GM23338 (cell line): ENCODE measurements at regions not wholly inside any gene's neighbourhood (a gene's known extent, or its start where the extent isn't known, plus 50 kb on each side); places are given as distances from the start of the nearest gene placed in this dataset.

Experiments
- ATAC-seq: fragments of 200-7000 bp; cut with Tn5 transposase; 3 replicates; pipeline ENCODE4 v1.9.1; 2020
- DNase-seq: peaks from one replicate; pipeline ENCODE4 v3.0.0-alpha.2; 2015; ENCODE audit warnings: low spot score
- H2AFZ ChIP-seq: fragments of 200-600 bp; sonication (generic); 2 replicates; pipeline ENCODE4 v1.8.0; 2016; ENCODE audit warnings: antibody characterized with exemption, mild to moderate bottlenecking, moderate library complexity
- H3F3A ChIP-seq: fragments of 200-600 bp; sonication (generic); replicated peaks from 2 replicates; pipeline ENCODE4 v1.8.0; 2017; ENCODE audit warnings: antibody characterized with exemption, mixed run types, low read depth
- H3K27ac ChIP-seq: fragments of 200-600 bp; sonication (generic); 2 replicates; pipeline ENCODE4 v1.6.1; 2016; ENCODE audit warnings: low read depth
- H3K27me3 ChIP-seq: fragments of 200-600 bp; sonication (generic); 2 replicates; pipeline ENCODE4 v1.8.0; 2016; ENCODE audit warnings: mild to moderate bottlenecking, mixed run types, moderate library complexity; ENCODE audit not compliant: insufficient read depth
- H3K36me3 ChIP-seq: fragments of 200-600 bp; sonication (generic); 2 replicates; pipeline ENCODE4 v1.8.0; 2016; ENCODE audit warnings: mild to moderate bottlenecking; ENCODE audit not compliant: insufficient read depth
- H3K4me1 ChIP-seq: fragments of 200-600 bp; sonication (generic); 2 replicates; pipeline ENCODE4 v1.8.0; 2016; ENCODE audit warnings: mild to moderate bottlenecking, moderate library complexity; ENCODE audit not compliant: insufficient read depth
- H3K4me2 ChIP-seq: fragments of 200-600 bp; sonication (generic); 2 replicates; pipeline ENCODE4 v1.7.1; 2017; ENCODE audit warnings: mixed run types
- H3K4me3 ChIP-seq: fragments of 200-600 bp; sonication (generic); 2 replicates; pipeline ENCODE4 v1.6.1; 2016; ENCODE audit warnings: mixed run types
- H3K79me2 ChIP-seq: fragments of 200-600 bp; sonication (generic); replicated peaks from 2 replicates; pipeline ENCODE4 v1.8.0; 2017; ENCODE audit warnings: mild to moderate bottlenecking; ENCODE audit not compliant: insufficient read depth
- H3K9me2 ChIP-seq: fragments of 200-600 bp; sonication (generic); 2 replicates; pipeline ENCODE4 v1.8.0; 2017; ENCODE audit not compliant: insufficient read depth
- H4K20me1 ChIP-seq: fragments of 200-600 bp; sonication (generic); replicated peaks from 2 replicates; pipeline ENCODE4 v1.8.0; 2017; ENCODE audit warnings: mild to moderate bottlenecking; ENCODE audit not compliant: insufficient read depth
- H3K27ac Mint-ChIP-seq: 2 replicates; pipeline ENCODE4 v1.8.0; 2020; ENCODE audit warnings: inconsistent platforms, mild to moderate bottlenecking, moderate library complexity, mixed read lengths
- H3K27me3 Mint-ChIP-seq: 3 replicates; pipeline ENCODE4 v1.8.0; 2022; ENCODE audit warnings: low read depth, mild to moderate bottlenecking, moderate library complexity, mixed read lengths, inconsistent platforms; ENCODE audit not compliant: insufficient read depth, poor library complexity
- H3K36me3 Mint-ChIP-seq: 3 replicates; pipeline ENCODE4 v1.8.0; 2021; ENCODE audit warnings: low read depth, mild to moderate bottlenecking, inconsistent platforms, moderate library complexity, mixed read lengths
- H3K4me1 Mint-ChIP-seq: 3 replicates; pipeline ENCODE4 v1.8.0; 2020; ENCODE audit warnings: mild to moderate bottlenecking, inconsistent platforms, mixed read lengths
- H3K4me3 Mint-ChIP-seq: 3 replicates; pipeline ENCODE4 v1.8.0; 2021; ENCODE audit warnings: moderate library complexity, mild to moderate bottlenecking, inconsistent platforms, mixed read lengths
- H3K9me3 Mint-ChIP-seq: 3 replicates; pipeline ENCODE4 v1.8.0; 2020; ENCODE audit warnings: moderate library complexity, mild to moderate bottlenecking, inconsistent platforms, mixed read lengths
- CREB1 ChIP-seq: fragments of 250-450 bp; sonication (Bioruptor Pico); IDR thresholded peaks from 2 replicates; pipeline ENCODE4 v1.5.0; 2020; ENCODE audit warnings: low read depth, mild to moderate bottlenecking, moderate library complexity
- CTCF ChIP-seq, 2 experiments: fragments of 200-600 bp in 1 of 2; sonication (generic) in 1 of 2; conservative IDR thresholded peaks; 2 replicates each; pipeline versions ENCODE4 v1.5.1 to v1.6.1; 2016 to 2017; ENCODE audit warnings: antibody characterized with exemption in 2 of 2, low read depth in 2 of 2, mild to moderate bottlenecking in 2 of 2, moderate library complexity in 1 of 2
- EZH2 ChIP-seq: fragments of 200-600 bp; sonication (generic); IDR thresholded peaks from one replicate; pipeline ENCODE4 v1.8.0; 2017; ENCODE audit warnings: antibody characterized with exemption, mild to moderate bottlenecking, low read depth; ENCODE audit not compliant: unreplicated experiment
- EZH2phosphoT487 ChIP-seq: fragments of 200-600 bp; sonication (generic); IDR thresholded peaks from one replicate; pipeline ENCODE4 v1.8.1; 2018; ENCODE audit warnings: antibody characterized with exemption; ENCODE audit not compliant: unreplicated experiment
- JUNB ChIP-seq: IDR thresholded peaks from one replicate; pipeline ENCODE4 v1.6.1; 2016; ENCODE audit warnings: antibody characterized with exemption; ENCODE audit not compliant: unreplicated experiment
- POLR2AphosphoS5 ChIP-seq: IDR thresholded peaks from 2 replicates; pipeline ENCODE4 v1.6.1; 2016; ENCODE audit warnings: antibody characterized with exemption, low read depth
- REST ChIP-seq: IDR thresholded peaks from one replicate; pipeline ENCODE4 v1.6.1; 2018; ENCODE audit warnings: antibody characterized with exemption; ENCODE audit not compliant: unreplicated experiment
- STAT1 ChIP-seq: IDR thresholded peaks from one replicate; pipeline ENCODE4 v1.6.1; 2016; ENCODE audit warnings: antibody characterized with exemption; ENCODE audit not compliant: unreplicated experiment
- ZNF462 ChIP-seq: fragments of 250-450 bp; sonication (Bioruptor Pico); IDR thresholded peaks from 2 replicates; pipeline ENCODE4 v1.5.0; 2020; ENCODE audit warnings: mild to moderate bottlenecking, moderate library complexity

- Mint-ChIP-seq H3K36me3 (no peaks in the 10 kb centered on the region), H3K4me3 (no peak overlapping the region), H3K4me1 (no peaks in the 10 kb centered on the region), H3K27me3 (no peaks in the 10 kb centered on the region), H3K9me3 (no peaks in the 10 kb centered on the region), H3K27ac (no peak overlapping the region)
- DNase-seq (no peak), ATAC-seq (no peak)
- Histone ChIP-seq H4K20me1 (no peaks in the 10 kb centered on the region), H3K9me2 (no peaks in the 10 kb centered on the region; the same call in 1 of the 2 replicates), H3F3A (no peaks in the 10 kb centered on the region), H3K4me1 (no peaks in the 10 kb centered on the region), H3K27ac (no peak overlapping the region), H3K79me2 (no peaks in the 10 kb centered on the region), H3K4me2 (no peak overlapping the region), H2AFZ (peak overlapping the region; percentile 32; the same call in 1 of the 2 replicates), H3K4me3 (no peak overlapping the region), H3K36me3 (no peaks in the 10 kb centered on the region), H3K27me3 (no peaks in the 10 kb centered on the region)
- no peak for TF ChIP-seq REST
- no peak for TF ChIP-seq ZNF462 (CRISPR knock-in tag)
- no peak for TF ChIP-seq POLR2AphosphoS5
- TF ChIP-seq EZH2phosphoT487 = no peak
- no peak for TF ChIP-seq STAT1
- TF ChIP-seq JUNB = no peak
- no peak for TF ChIP-seq CTCF (conservative IDR thresholded peaks at IDR 0.05; ENCODE audit: low read depth in 2 of 2)
- no peak for TF ChIP-seq EZH2
- no peak for TF ChIP-seq CREB1 (CRISPR knock-in tag)
Observed at GRCh38 chr7:79934727-79935126, 199.9 kb upstream of the GNAI1 start.
